Nephron progenitor cell (in vitro differentiated cells): ENCODE measurements at regions not wholly inside any gene's neighbourhood (a gene's known extent, or its start where the extent isn't known, plus 50 kb on each side); places are given as distances from the start of the nearest gene placed in this dataset.
A peak's percentile ranks its signal among the peaks of the same experiment; 100 is the strongest.

ENCODE experiments used
- DNase-seq: peaks from one replicate; pipeline ENCODE4 v3.0.0; 2021
- H3K27ac Mint-ChIP-seq: 2 replicates; pipeline ENCODE4 v1.8.0; 2021; ENCODE audit warnings: mild to moderate bottlenecking, moderate library complexity, mixed read lengths
- H3K27me3 Mint-ChIP-seq: 2 replicates; pipeline ENCODE4 v1.8.0; 2021; ENCODE audit warnings: mild to moderate bottlenecking, low read depth, mixed read lengths; ENCODE audit not compliant: poor library complexity
- H3K36me3 Mint-ChIP-seq: 2 replicates; pipeline ENCODE4 v1.8.0; 2021; ENCODE audit warnings: low read depth, mixed read lengths
- H3K4me1 Mint-ChIP-seq: 2 replicates; pipeline ENCODE4 v1.8.0; 2021; ENCODE audit warnings: mixed read lengths
- H3K4me3 Mint-ChIP-seq: 2 replicates; pipeline ENCODE4 v1.8.0; 2021; ENCODE audit warnings: mild to moderate bottlenecking, moderate library complexity, mixed read lengths
- H3K9me3 Mint-ChIP-seq: 2 replicates; pipeline ENCODE4 v1.8.0; 2021; ENCODE audit warnings: mild to moderate bottlenecking, moderate library complexity, mixed read lengths
- CTCF ChIP-seq: fragments of 200-600 bp; sonication (generic); IDR thresholded peaks from 2 replicates; pipeline ENCODE4 v1.5.0; 2021; ENCODE audit warnings: antibody characterized with exemption

- H3K36me3 Mint-ChIP-seq: no peaks in the 10 kb centered on the region
- peaks cover 25% of the 10 kb centered on the region for H3K9me3 Mint-ChIP-seq
- peaks cover 15% of the 10 kb centered on the region for H3K4me1 Mint-ChIP-seq
- H3K27me3 Mint-ChIP-seq: peaks cover 22% of the 10 kb centered on the region
- H3K27ac Mint-ChIP-seq: no peak overlapping the region
- TF ChIP-seq CTCF: no peak
- H3K4me3 Mint-ChIP-seq: no peak overlapping the region
- no peak for DNase-seq
Measured at GRCh38 chr22:47811971-47812370, 1049.5 kb downstream of the TBC1D22A start.

GRCh38 chr22:47810505-47811500 is 1048.4 kb downstream of the TBC1D22A start:
- Mint-ChIP-seq H3K4me1 (peaks cover 11% of the 10 kb centered on the region), H3K27ac (no peak overlapping the region), H3K4me3 (no peak overlapping the region), H3K9me3 (peaks cover 20% of the 10 kb centered on the region), H3K36me3 (no peaks in the 10 kb centered on the region), H3K27me3 (peaks cover 22% of the 10 kb centered on the region)
- no peak for DNase-seq
- no peak for TF ChIP-seq CTCF

GRCh38 chr22:47808886-47809620 is 1046.6 kb downstream of the TBC1D22A start:
- Mint-ChIP-seq H3K9me3 (peaks cover 17% of the 10 kb centered on the region), H3K4me1 (peaks cover 12% of the 10 kb centered on the region), H3K27ac (no peak overlapping the region), H3K36me3 (no peaks in the 10 kb centered on the region), H3K4me3 (no peak overlapping the region), H3K27me3 (peaks cover 18% of the 10 kb centered on the region)
- TF ChIP-seq CTCF: no peak
- no peak for DNase-seq

GRCh38 chr22:47808236-47808635 is 1045.8 kb downstream of the TBC1D22A start:
- Mint-ChIP-seq H3K27me3 (peaks cover 18% of the 10 kb centered on the region), H3K9me3 (peaks cover 20% of the 10 kb centered on the region), H3K4me3 (no peak overlapping the region), H3K27ac (peak overlapping the region; percentile 68), H3K36me3 (no peaks in the 10 kb centered on the region), H3K4me1 (peaks cover 18% of the 10 kb centered on the region)
- no peak for DNase-seq
- no peak for TF ChIP-seq CTCF

- peaks cover 18% of the 10 kb centered on the region for H3K4me1 Mint-ChIP-seq
- H3K36me3 Mint-ChIP-seq: no peaks in the 10 kb centered on the region
- H3K27ac Mint-ChIP-seq: no peak overlapping the region
- peaks cover 18% of the 10 kb centered on the region for H3K27me3 Mint-ChIP-seq
- peaks cover 17% of the 10 kb centered on the region for H3K9me3 Mint-ChIP-seq
- no peak for DNase-seq
- TF ChIP-seq CTCF: no peak
- no peak overlapping the region for H3K4me3 Mint-ChIP-seq
Measured at GRCh38 chr22:47807506-47807905, 1045.1 kb downstream of the TBC1D22A start.
